GM21367 (cell line): ENCODE measurements at regions not wholly inside any gene's neighbourhood (a gene's known extent, or its start where the extent isn't known, plus 50 kb on each side); places are given as distances from the start of the nearest gene placed in this dataset.

Experiments used
- ATAC-seq: cut with Tn5 transposase; IDR thresholded peaks from one replicate; pipeline ENCODE4 v1.9.1; 2021; ENCODE audit not compliant: unreplicated experiment

- ATAC-seq: no peak
Measured at GRCh38 chr18:27763936-27764335, 413.0 kb downstream of the CDH2 start.

GRCh38 chr18:27763341-27763740 is 413.6 kb downstream of the CDH2 start:
- no peak for ATAC-seq

GRCh38 chr18:27762054-27762453 is 414.9 kb downstream of the CDH2 start:
- no peak for ATAC-seq

- ATAC-seq: no peak
Measured at GRCh38 chr18:27752944-27753343, 424.0 kb downstream of the CDH2 start.

- no peak for ATAC-seq
Measured at GRCh38 chr18:27750923-27751322, 426.0 kb downstream of the CDH2 start.

- no peak for ATAC-seq
Measured at GRCh38 chr18:27750014-27750413, 426.9 kb downstream of the CDH2 start.

- ATAC-seq: no peak
Measured at GRCh38 chr18:27749194-27749593, 427.7 kb downstream of the CDH2 start.

- ATAC-seq: no peak
Measured at GRCh38 chr18:27746241-27746640, 430.7 kb downstream of the CDH2 start.

- ATAC-seq: no peak
Measured at GRCh38 chr18:27735117-27735516, 441.8 kb downstream of the CDH2 start.

GRCh38 chr18:27731211-27731610 is 445.7 kb downstream of the CDH2 start:
- no peak for ATAC-seq

- no peak for ATAC-seq
Measured at GRCh38 chr18:27728659-27729058, 448.3 kb downstream of the CDH2 start.

- no peak for ATAC-seq
Measured at GRCh38 chr18:27724362-27724761, 452.6 kb downstream of the CDH2 start.

GRCh38 chr18:27723168-27723567 is 453.8 kb downstream of the CDH2 start:
- ATAC-seq: no peak

GRCh38 chr18:27719680-27720079 is 457.2 kb downstream of the CDH2 start:
- ATAC-seq: no peak

- no peak for ATAC-seq
Measured at GRCh38 chr18:27717816-27718215, 459.1 kb downstream of the CDH2 start.

GRCh38 chr18:27717250-27717649 is 459.7 kb downstream of the CDH2 start:
- ATAC-seq: no peak

GRCh38 chr18:27715751-27716150 is 461.2 kb downstream of the CDH2 start:
- ATAC-seq: no peak

GRCh38 chr18:27713738-27714095 is 463.2 kb downstream of the CDH2 start:
- no peak for ATAC-seq

GRCh38 chr18:27713037-27713737 is 463.7 kb downstream of the CDH2 start:
- ATAC-seq: no peak

- no peak for ATAC-seq
Measured at GRCh38 chr18:27712066-27712465, 464.9 kb downstream of the CDH2 start.

- no peak for ATAC-seq
Measured at GRCh38 chr18:27711382-27711781, 465.5 kb downstream of the CDH2 start.

GRCh38 chr18:27709344-27709743 is 467.6 kb downstream of the CDH2 start:
- ATAC-seq: no peak

GRCh38 chr18:27707201-27707600 is 469.7 kb downstream of the CDH2 start:
- ATAC-seq: no peak
